ENCODE measurements at regions not wholly inside any gene's neighbourhood (a gene's known extent, or its start where the extent isn't known, plus 50 kb on each side); places are given as distances from the start of the nearest gene placed in this dataset.
"Not testable (repeated sequence)": the region's sequence is repeated elsewhere in the genome, so short reads cannot be mapped to it uniquely, and the experiment has no call there.

DNA sequence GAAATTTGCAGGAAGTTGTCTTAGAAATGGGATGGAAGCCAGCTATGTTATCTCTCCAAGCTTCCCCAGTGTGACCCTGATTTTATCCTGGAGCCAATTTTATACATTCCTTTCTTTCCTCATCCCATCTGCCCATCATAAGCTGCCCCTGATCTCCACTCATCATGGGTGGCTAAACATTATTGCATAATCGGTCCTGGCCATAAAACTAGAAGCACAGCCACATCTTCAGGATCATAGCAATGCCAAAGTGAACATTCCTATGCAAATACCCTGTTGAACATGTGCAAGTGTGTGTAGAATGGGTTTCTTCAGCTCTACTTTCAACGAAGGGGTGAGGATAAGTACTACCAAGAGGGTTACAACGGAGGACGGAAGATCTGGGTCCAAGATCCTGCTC, 50.6 kb upstream of the COG2 start:
- no peak for DNase-seq

DNA sequence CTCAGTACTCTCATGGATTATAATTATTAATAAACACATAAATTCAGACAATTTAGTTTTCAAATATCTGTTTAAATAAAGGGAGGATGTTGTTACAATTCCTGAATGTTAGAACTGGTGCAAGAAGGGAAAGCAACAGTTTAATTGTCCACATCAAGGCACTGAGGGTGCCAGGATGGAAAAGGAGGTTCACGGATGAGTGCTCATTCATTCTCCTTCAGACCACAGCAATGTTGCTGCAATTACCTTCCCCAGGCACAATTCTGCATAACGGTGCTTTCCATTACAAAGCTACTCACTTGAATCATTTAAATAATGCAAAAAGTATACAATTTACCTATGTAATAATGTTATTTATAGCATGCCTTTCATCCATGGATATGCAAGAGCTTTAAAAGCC, 52.3 kb upstream of the COG2 start:
- DNase-seq, result no peak

DNA sequence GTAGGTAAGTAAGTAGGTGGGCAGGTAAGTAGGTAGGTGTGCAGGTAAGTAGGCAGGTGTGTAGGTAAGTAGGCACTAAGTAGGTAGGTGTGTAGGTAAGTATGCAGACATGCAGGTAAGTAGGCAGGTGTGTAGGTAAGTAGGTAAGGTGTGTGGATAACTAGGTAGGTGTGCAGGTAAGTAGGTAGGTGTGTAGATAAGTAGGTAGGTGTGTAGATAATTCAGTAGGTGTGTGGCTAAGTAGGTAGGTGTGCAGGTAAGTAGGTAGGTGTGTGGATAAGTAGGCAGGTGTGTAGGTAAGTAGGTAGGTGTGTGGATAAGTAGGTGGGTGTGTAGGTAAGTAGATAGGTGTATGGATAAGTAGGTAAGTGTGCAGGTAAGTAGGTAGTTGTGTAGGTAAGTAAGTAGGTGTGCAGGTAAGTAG, 53.9 kb upstream of the COG2 start:
- no peak for DNase-seq

DNA sequence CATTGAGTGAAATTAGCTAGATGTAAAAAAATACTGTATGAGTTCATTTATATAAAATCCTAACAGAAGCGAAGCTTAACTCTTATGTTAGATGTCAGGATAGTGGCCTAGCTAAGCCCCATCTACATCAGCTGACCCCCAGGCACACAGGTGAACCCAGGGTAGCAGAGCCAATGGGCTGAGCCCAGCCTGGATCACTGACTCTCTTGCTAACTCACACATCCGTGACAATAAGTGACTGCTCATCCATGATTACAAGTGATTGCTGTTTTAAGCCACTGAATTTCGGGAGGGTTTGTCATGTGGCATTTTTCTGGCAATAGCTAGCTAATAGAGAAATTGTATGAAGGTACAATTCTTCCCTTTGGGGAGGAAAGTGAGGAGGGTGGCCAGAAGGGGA, 55.2 kb upstream of the COG2 start:
- no peak for DNase-seq

DNA sequence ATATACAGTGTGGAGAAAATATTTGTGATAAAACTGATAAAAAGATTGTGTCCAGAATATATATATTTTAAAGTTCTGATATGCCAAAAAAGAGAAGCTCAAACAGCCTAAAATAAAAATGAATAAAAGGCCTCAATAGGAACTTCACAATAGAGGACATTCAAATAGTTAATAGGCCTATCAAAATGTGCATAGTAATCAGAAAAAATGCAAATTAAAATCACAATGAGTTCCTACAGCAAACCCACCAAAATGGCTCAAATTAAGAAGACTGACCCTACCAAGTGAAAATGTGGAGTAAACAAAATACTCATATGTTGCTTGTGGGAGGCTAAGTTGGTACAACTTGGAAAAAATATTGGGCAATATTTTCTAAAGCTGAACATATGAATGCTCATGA, 57.6 kb upstream of the COG2 start:
- DNase-seq, result no peak

DNA sequence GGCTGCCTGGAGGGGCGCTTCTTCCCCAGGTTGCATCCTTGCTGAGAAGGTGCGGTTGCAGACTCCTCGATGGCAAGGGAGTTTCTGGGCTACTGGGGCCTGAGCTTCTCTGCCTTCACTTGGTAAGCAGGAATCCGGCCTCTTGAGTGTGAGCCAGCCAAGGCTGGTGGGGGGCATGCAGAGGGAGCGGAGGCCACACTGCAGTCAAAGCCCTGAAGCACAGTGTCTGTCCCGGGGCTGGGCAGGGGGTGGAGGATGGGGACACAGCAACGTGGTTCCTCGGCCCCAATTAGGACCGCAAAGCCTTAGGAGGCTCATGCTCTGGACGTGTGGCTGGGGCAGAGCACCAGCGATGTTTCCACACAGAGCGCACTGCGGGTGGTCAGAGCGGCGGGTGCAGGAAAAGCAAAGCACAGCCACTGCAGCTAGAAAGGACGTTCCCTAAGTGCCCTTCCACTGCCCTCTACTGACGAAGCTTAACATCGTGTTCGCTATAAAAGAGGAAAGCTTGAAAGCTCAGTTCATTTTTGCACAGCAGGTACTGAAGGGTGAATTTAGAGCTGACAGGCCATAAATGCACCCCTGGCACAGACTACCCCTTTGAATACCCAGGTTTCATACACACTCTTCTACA, 60.7 kb upstream of the COG2 start:
- no peak for DNase-seq

DNA sequence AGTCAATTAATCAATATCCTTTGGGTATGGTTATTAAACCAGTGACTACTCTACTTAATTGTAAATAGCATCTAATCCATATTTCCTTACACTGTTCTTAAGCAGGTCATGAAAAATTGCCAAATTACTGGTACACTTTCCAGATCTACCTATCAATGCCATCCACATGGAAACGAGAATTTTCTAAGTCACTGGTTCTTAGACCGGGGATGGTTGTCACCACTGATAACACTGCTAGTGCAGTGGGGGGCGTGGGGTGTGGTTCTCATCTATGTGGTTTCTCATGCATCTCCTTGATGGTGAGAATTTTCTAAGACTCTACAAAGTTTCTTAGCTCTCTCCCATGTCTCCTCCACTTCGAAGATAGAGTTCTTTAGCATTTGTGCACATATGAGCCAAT, 63.7 kb upstream of the COG2 start:
- DNase-seq, result no peak

DNA sequence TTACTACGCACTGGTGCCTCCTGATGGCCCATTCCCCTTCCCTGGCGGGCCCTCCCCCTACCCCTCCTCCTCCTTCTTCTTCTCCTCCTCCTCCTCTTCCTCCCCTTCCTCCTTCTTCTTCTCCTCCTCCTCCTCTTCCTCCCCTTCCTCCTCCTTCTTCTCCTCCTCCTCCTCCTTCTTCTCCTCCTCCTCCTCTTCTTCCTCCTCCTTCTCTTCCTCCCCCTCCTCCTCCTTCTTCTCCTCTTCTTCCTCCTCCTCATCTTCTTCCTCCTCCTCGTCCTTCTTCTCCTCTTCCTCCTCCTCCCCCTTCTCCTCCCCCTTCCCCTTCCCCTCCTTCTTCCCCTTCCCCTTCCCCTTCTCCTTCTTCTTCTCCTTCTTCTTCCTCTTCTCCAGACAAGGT, 64.7 kb upstream of the COG2 start:
- DNase-seq, result no peak

DNA sequence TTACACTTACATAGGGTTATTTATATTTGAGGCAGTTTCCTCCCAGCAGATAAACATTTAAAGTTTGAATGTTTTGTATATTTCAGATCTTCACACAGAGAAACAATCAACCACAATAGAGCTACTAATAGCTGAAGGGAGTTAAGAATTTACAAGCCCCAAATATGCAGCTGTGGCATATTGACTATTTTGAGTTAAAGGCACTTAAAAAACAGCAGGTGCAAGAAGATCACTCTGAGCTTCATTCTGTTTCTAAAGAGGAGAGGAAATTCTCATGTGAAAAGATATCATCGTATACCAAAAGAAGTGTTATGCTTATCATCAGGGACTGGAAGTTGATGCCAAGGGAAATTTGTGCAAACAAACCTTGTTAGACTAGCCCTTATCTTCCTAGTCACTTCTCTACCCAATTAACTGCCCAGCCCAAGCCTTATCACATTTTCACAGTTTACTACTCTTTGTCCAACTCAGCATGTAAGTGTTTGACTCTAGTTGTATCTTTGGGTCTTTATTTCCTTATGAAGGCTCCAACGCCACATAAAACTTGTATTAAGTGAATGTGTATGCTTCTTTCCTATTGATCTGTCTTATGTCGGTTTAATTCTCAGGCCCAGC, 66.3 kb upstream of the COG2 start:
- no peak for DNase-seq

DNA sequence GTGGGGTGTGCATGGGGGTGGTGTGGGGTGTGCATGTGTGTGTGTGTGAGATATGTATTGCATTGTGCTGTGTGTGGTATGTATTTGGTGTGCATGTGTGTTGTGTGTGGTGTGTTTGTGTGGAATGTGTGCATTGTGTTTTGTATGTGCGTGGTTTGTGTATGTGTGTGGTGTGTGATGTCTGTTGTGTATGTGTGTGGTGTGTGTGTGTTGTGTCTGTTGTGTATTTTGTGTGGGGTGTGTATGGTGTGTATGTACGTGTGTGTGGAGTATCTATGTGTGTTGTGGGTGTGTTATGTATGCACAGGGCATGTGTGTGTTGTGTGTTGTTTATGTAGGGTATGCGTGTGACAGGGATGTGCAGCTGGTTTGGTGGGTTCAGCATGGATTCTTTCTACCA, 67.8 kb upstream of the COG2 start:
- DNase-seq, result no peak

DNA sequence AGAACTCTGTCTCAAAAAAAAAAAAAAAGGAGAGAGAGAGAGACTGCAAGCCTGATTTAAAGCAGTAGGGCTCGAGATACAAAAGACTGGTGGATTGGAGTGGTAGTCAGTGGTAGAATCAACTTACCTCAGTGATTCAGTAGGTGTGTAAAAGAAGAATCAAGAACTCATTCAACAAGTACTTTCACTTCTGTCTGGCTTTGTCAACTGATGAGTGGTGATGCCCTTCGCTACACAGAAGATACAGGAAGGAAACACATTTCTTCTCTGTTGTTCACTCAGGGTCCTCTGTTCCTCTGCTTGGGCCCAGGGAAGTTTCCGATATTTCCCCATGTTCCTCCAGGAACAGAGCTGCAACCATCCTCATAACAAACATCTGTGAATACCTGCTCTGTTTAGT, 68.6 kb upstream of the COG2 start:
- DNase-seq, result no peak

DNA sequence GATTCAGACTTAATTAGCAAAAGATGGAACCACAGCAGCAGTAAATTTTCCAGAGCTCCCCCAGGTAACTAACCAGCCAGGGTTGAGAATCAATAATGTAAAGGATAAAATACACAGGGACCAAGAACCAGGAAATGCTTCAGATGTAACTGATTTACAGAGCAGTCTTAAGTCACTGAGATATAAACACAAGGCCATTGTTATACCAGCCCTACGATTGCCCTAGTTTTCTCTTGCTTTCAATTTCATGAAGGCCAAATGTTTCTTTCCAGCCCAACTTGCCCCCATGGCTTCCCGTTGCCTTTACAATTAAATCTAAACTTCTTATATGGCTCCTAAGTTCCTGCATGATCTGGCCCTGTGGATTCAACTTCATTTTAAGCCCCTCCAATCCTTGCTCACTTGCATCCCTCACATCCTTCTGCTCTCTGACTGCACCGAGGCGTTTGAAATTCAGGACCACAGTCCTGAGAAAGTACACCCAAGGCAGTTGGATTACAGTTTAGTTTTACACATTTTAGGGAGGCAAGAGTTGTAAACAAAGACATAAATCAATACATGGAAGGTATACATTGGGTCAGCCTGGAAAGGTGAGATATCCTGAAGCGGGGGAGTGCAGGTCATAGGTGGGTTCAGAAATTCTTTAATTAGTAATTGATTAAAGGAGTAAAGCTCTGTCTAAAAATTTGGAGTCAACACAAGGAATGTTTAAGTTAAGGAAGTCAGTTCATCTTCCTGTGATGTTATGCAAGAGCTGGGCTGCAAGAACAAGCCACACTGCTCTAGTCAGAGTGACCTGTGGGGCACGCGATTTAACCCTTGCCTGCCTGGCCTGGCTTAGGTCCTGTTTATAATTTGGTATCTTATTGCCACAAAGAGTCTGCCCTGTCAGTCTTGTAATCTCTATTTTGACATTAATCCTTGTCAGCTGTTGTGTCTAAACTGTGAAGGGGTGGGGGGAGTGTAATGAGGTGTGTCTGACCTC, 69.9 kb upstream of the COG2 start:
- DNase-seq, result no peak

DNA sequence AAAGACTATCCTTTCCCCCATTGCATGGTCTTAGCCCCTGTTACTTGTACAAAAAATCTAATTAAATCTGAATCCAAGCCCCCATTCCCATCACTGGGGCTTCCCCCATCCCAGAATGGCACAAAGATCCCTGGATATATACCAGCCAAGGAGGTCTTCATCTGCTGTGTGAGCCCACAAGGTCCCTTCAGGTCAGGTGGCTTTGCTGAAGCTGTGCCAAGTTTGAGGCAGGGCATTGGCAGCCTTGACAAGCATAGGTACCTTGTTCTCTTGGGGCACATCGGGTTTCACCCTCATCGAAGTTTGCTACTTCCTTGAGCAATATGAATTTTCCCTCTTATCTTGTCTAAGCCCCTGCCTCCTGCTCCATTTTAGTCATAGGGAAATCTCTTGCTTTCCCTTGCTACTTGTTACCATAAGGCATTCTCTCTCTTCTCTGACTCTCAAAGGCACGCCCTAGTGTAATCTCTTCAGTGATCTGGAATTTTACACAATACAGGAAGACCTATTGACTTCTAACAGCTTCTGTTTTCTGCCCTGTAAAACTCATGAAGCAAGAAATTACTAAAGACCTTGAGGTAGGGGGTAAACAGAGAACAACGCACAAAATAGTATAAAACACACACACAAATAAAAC, 71.4 kb upstream of the COG2 start:
- DNase-seq, result no peak

DNA sequence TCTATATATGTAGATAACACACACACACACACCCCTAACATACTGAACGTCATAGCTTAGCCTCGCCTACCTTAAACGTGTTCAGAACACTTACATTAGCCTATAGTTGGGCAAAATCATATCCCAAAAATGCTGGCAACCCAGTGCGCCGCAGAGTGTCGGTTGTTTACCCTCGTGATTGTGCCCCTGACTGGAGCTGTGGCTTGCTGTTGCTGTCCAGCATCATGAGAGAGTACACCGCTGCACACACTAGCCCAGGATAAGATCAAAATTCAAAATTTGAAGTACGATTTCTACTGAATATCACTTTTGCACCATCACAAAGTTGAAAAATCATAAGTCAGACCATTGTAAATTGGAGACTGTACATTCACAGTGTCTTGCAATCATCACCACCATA, 73.1 kb upstream of the COG2 start:
- no peak for DNase-seq

DNA sequence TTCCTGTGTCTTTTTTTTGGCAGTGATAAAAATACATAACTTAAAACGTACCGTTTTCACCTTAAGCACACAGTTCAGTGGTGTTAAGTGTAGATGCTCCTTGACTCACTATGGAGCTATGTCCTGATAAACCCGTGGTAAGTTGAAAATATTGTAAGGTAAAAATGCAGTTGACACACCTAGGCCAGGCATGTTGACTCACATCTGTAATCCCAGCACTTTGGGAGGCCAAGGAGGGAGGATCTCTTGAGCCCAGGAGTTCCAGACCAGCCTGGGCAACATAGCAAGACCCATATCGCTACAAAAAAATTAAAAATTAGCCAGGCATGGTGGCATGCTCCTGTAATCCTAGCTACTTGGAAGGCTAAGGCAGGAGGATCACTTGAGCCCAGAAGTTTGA, 73.6 kb upstream of the COG2 start:
- no peak for DNase-seq

DNA sequence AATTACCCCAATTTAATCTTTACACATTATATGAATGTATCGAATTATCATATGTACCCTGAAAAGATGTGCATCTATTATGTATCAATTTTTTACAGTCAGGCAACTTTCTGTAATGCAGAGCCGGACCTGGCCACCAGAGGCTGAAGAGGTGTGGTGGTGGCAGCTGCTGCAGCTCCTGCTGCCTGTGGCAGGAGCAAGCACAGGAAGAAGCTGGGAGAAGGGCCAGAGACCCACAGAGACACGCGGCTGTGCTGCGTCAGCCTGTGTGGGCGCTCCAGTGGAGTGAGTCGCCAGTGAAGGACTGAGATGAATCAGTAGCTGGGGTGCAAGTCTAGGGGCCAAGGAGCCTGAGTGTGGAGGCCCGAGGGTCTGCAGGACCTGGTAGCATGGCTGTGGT, 74.3 kb upstream of the COG2 start:
- no peak for DNase-seq

DNA sequence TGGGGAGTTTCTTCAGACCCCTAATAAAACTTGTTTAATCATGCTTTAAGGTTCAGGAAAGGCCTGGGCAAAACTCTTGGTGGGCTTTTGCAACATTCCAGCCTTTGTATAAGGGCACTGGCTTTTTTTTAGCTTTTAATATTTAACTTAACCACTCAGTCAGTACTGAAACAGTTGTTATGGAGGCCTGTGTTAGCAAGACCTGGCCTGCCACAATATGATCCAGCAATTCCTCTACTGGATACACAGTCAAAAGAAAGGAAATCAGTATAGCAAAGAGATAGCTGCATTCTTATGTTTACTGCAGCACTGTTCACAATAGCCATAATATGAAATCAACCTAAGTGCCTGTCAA, 75.1 kb upstream of the COG2 start:
- no peak for DNase-seq

DNA sequence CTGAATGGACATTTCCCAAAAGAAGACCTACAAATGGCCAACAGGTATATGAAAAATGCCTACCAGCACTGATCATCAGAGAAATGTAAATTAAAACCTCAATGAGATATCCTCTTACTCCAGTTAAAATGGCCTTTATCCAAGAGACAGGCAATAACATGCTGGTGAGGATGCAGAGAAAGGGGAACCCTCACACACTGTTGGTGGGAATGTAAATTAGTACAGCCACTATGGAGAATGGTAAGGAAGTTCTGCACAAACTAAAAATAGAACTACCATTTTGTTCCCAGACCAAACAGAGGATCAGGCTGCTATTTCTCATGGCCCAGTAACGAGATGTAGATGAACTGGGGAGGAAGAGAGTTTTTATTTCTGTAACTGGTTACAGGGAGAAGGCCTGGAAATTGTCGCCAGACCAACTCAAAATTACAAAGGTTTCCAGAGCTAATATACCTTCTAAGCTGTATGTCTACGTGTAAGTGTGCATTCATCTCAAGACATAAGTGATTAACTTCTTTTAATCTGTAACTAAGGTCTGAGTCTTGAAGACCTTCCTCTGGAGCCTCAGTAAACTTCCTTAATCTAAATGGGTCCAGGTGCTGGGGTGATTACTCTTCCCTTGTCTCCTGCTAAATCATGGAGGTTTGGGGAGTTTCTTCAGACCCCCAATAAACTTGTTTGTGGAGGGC, 75.6 kb upstream of the COG2 start:
- DNase-seq, result not testable (repeated sequence)

DNA sequence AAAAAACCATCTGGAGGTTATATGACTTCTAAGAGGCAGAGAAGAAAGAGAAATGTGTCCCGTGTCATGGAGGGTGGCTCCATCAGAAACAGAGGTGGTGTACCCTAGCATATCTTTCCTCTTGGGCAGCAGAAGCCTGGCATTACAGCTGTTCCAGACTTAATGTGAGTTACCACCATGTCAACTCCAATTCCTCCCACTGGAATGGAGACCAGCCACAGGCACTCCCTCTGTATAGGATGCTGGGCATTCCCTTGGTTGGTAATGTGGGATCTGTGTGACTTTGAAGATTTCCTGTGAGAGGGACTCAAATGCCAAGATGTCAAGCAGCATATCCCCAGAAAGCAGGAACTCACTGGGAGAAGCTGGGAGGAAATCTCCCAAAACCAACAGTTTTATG, 77.1 kb upstream of the COG2 start:
- no peak for DNase-seq

DNA sequence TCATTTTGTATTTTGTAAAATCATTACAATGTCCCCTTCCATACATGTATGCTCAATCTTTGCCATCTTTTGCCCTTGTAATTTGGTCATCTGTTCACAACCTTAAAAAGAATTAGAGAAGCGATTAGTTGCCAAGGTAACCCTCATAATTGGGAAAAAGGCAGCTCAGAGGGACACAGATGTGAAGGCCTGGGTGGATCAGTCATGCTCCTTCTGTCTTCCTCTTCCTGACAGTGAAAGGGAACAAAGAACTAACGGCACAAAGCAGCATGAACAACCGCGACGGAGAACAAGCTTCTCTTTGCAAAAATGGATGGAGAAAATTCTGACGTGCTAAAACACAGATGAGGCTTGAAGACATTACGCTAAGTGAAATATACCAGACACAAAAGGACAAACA, 78.7 kb upstream of the COG2 start:
- DNase-seq, result no peak

DNA sequence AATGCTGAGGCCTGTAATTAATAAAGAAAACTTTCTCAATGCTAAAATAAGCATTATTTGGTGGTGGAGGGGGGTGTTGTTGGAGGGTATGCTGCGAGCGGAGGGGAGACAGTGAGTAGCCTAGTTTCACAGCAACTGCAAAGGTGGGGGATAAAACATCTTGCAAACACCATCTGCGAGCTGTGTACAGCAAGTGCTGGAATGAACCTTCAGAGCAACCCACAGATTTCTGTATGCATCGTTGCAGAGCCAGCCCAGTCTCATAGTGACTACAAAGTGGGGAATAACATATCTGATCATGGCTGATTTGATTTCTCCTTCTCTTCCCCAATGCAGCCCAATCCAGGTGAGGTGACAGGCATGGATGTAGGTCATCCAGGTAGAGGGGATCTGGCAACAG, 80.7 kb upstream of the COG2 start:
- no peak for DNase-seq

DNA sequence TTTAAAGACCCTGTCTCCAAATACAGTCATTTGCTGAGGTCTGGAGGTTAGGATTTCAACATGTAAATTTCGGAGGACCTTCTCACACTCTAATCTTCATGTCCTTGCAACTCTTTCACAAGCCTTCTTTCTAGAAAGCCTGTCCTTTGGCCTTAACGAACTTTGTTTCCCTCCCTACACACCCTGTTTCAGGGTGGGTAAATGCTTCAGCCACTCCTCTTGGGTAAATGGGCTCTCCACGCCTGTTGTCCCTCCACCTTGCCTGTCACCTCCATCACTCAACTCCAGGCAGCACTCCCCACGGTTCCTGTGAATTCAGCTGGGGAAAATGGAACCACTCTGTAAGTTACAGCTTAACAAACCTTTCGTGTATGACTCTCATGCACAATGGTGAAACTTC, 84.0 kb upstream of the COG2 start:
- DNase-seq, result no peak

DNA sequence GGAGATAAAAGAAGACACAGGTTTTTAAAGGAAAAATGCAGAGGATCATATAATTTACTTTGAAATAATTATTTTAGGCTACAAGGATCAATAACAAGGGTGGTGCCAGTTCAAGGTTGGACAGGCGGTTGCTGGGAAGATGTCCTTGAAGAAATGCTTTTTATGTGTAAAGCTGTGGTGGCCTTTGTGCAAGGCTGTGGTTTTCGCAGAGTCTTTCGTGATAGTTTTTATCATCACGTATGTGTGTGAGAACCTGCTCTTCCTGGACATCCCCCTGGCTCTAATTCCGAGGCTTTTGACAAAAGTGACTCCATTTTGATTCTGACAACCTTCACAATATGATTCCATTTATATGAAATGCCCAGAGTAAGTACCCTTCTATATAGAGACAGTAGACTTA, 85.8 kb upstream of the COG2 start:
- DNase-seq, result no peak
